PFSK-1 (cell line): ENCODE measurements at regions not wholly inside any gene's neighbourhood (a gene's known extent, or its start where the extent isn't known, plus 50 kb on each side); places are given as distances from the start of the nearest gene placed in this dataset.

Experiments used
- FOXP2 ChIP-seq: optimal IDR thresholded peaks from 2 replicates; pipeline ENCODE3; 2011; ENCODE audit warnings: borderline replicate concordance, control low read depth, inconsistent platforms; ENCODE audit not compliant: insufficient read depth; ENCODE audit errors: extremely low read length, extremely low read depth
- POLR2AphosphoS5 ChIP-seq: IDR thresholded peaks from 2 replicates; pipeline ENCODE4 v1.6.1; 2012; ENCODE audit warnings: low read depth, mild to moderate bottlenecking, control low read depth, low read length, moderate library complexity
- SIN3A ChIP-seq: IDR thresholded peaks from 2 replicates; pipeline ENCODE4 v1.6.1; 2012; ENCODE audit warnings: mild to moderate bottlenecking, low read length, moderate library complexity, borderline replicate concordance; ENCODE audit not compliant: insufficient read depth
- TAF1 ChIP-seq: IDR thresholded peaks from 2 replicates; pipeline ENCODE4 v1.6.1; 2012; ENCODE audit warnings: low read length, control low read depth, borderline replicate concordance; ENCODE audit not compliant: insufficient read depth
- TF ChIP-seq, protein P1 (sequence below), 2 experiments: IDR thresholded peaks; 2 replicates each; pipeline versions ENCODE4 v1.6.1 to v1.8.0; 2011 to 2012; ENCODE audit warnings: low read depth in 2 of 2, low read length in 2 of 2, control low read depth in 1 of 2, inconsistent platforms in 1 of 2, mild to moderate bottlenecking in 1 of 2, moderate library complexity in 1 of 2; ENCODE audit not compliant: insufficient read depth in 1 of 2

DNA sequence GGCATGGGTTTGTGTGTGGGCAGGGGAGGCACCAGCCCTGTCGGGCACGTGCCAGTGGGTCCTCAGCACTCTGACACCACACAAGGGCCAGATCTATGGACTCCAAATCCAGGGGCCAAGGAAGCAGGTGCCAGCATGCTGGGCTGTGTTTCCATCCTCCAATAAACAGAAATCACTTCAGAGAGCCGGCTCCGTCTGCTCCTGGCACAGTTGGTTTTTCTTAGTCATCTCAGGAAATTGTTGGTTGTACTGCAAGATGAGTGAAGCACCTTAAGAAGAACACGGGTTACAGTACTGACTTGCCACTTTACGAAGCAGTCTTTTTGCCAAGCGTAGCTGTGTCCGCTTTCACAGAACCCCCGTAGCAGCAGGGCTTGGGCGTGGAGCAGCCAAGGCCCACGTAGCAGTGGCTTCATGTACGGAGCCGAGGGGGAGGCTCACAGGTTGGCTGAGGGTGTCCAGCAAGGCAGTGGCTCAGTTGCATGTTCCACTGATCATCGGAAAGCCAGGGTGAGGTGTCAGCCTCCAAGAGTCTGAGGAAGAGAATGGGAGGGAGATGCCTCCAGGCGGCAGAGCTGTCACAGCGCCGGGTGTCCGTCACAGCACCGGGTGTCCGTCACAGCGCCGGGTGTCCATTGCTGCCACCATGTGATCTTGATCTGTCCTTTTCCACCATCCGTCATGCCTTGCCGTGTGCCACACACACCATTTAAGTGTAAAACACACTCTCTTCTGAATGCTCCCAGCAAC is 314.9 kb downstream of the CTTN start:
- TF ChIP-seq FOXP2 (no peak), POLR2AphosphoS5 (no peak), SIN3A (no peak), TAF1 (no peak)
- TF ChIP-seq, protein P1, sequence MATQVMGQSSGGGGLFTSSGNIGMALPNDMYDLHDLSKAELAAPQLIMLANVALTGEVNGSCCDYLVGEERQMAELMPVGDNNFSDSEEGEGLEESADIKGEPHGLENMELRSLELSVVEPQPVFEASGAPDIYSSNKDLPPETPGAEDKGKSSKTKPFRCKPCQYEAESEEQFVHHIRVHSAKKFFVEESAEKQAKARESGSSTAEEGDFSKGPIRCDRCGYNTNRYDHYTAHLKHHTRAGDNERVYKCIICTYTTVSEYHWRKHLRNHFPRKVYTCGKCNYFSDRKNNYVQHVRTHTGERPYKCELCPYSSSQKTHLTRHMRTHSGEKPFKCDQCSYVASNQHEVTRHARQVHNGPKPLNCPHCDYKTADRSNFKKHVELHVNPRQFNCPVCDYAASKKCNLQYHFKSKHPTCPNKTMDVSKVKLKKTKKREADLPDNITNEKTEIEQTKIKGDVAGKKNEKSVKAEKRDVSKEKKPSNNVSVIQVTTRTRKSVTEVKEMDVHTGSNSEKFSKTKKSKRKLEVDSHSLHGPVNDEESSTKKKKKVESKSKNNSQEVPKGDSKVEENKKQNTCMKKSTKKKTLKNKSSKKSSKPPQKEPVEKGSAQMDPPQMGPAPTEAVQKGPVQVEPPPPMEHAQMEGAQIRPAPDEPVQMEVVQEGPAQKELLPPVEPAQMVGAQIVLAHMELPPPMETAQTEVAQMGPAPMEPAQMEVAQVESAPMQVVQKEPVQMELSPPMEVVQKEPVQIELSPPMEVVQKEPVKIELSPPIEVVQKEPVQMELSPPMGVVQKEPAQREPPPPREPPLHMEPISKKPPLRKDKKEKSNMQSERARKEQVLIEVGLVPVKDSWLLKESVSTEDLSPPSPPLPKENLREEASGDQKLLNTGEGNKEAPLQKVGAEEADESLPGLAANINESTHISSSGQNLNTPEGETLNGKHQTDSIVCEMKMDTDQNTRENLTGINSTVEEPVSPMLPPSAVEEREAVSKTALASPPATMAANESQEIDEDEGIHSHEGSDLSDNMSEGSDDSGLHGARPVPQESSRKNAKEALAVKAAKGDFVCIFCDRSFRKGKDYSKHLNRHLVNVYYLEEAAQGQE (IDR thresholded peaks at IDR 0.05; ENCODE audit: insufficient read depth in 1 of 2, low read depth in 2 of 2, low read length in 2 of 2), result no peak

DNA sequence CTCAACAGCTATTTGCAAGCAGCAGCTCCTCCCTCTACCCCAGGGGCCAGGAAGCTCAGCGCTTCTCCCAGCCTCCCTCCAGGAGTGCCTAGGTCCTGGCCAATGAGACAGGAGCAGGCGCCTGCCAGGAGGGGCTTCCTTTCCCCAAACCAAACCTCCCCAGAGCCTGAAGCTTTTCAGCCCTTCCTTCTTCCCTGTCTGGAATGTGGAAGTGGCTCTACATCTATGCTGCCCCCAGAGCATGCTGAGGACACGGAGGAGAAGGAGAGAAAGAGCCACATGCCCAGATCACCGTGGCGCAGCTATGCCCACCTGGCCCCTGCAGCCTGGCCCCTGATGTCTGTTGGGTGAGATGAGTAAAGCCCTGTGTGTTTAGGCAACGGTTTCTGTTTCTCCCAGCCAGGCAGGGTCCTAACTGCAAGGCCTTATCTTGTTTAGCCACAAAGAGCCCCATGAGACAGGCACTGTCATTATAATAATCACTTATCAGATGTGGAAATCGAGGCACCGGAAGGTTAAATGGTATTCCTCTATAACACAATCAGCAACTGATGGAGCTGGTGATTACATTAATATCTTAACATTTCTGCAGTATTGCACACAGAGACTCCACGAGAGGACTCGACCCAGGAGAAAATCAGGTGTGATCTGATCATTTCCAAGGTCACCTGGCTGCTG is 315.8 kb downstream of the CTTN start:
- TF ChIP-seq SIN3A, result no peak
- TF ChIP-seq, protein P1 (IDR thresholded peaks at IDR 0.05; ENCODE audit: insufficient read depth in 1 of 2, low read depth in 2 of 2, low read length in 2 of 2), result no peak
- TF ChIP-seq FOXP2, result no peak
- no peak for TF ChIP-seq POLR2AphosphoS5
- no peak for TF ChIP-seq TAF1

DNA sequence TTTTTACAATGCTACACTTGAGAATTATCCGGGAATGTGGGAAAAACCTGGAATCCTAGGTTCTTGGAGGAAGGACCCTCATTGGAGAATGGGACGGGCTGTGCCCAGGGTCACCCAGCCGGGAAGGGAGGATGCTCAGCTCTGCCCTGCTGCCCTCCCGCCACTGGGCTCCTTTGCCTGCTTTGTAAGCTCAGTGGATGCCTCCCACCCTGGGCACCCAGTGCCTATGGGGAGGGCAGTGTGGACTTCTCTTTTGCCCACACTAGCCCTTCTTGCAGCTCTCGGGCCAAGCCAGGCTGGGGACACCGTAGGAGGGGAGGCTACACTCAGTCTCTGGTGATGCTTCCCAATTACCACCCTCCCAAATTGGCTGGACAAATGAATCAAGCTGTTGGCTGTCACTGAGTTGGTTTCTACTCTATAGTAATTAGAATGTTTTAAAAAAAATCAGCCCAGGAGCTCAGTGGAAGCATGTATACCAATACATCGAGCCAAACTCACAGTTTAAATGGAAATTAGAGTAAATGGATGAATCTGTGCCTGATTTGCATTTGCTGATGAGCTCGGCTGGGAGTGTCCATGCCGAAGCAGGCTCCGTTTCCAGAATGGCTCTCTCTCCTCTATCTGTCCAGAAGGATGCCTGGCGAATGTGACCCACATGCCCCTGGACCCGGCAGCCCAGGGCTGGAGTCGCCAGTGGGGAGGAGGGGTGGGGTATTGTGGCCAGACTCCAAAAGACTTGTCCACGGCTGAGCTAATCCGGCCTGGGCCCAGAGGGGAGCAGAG is 317.0 kb downstream of the CTTN start:
- TF ChIP-seq TAF1, result no peak
- TF ChIP-seq, protein P1 (IDR thresholded peaks at IDR 0.05; ENCODE audit: insufficient read depth in 1 of 2, low read depth in 2 of 2, low read length in 2 of 2), result no peak
- TF ChIP-seq FOXP2, result no peak
- no peak for TF ChIP-seq SIN3A
- no peak for TF ChIP-seq POLR2AphosphoS5

DNA sequence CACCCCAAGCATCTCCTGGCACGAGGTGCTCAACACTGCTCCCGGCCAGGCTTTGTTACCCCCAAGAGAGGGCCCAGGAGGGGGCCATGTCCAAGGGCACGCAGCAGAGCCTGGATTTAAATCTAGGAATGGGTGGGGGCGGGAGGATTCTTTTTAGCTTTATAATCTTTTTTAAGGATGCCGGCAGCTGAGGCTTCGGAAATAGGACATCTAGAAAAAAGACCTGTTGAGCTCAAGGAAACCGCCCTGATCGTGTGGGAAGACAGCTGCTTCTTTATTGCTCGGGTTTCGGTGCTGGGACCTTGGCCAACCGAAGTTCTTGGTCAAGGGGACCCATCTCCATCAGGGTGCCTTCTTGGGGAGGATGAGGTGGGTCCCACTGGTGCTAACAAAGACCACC is 317.9 kb downstream of the CTTN start:
- TF ChIP-seq POLR2AphosphoS5, result no peak
- no peak for TF ChIP-seq TAF1
- no peak for TF ChIP-seq FOXP2
- no peak for TF ChIP-seq SIN3A

DNA sequence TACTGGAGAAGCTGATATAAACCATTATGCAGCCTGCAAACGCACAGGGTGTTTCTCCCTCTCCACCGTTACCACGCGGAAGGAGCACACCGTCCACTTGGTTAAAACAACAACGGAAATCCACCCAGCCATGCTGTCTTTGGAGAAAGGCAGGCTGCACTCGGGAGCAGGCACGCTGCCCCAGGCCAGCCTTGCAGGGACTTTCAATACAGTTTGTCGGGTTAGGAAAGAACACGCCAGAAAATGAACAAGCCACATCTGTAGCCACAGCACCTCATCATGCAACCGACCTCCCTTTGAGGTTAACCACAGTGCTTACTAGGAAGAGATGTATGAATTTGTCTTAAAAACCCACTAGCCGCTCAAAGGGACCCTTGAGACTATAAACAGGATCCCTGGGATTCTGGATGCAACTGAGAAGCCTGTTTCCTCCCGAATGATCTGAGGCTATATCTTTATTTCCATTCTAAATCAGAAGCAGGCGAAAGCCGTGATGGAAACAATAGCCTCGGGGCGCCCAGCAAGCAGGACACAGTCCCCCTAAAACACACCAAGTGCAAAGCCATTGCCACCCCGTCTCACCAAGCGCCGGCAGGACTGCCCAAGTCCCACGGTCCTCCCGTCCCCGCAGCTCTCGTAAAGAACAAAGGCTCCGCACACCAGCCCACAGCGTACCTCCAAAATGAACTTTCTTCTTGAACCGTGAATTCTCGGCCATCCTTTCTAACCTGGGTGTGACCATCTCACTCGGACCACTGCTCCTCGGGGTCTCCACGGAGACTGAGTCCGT is 318.9 kb downstream of the CTTN start:
- no peak for TF ChIP-seq TAF1
- TF ChIP-seq, protein P1 (IDR thresholded peaks at IDR 0.05; ENCODE audit: insufficient read depth in 1 of 2, low read depth in 2 of 2, low read length in 2 of 2), result no peak
- no peak for TF ChIP-seq FOXP2
- TF ChIP-seq POLR2AphosphoS5, result no peak
- TF ChIP-seq SIN3A, result no peak
